ENCODE measurements at regions not wholly inside any gene's neighbourhood (a gene's known extent, or its start where the extent isn't known, plus 50 kb on each side); places are given as distances from the start of the nearest gene placed in this dataset.

- H2AFZ ChIP-seq (ENCODE audit: low read depth, low read length), result no peak overlapping the region
- no peak for FAIRE-seq
These were observed 161.5 kb downstream of the TBX15 start for GRCh38 chr1:118826669-118827068.

GRCh38 chr1:118825619-118826018 lies 162.5 kb downstream of the TBX15 start:
- Histone ChIP-seq H2AFZ (ENCODE audit: low read depth, low read length) (no peak overlapping the region), H3K4me3 (ENCODE audit: insufficient read depth, low read depth, low read length) (no peak overlapping the region), H3K27me3 (ENCODE audit: insufficient read depth, low read length) (no peaks in the 10 kb centered on the region), H3K4me1 (ENCODE audit: insufficient read depth, low read length) (no peaks in the 10 kb centered on the region), H3K79me2 (ENCODE audit: insufficient read depth, low read length) (no peaks in the 10 kb centered on the region), H4K20me1 (ENCODE audit: insufficient read depth, low read length) (no peaks in the 10 kb centered on the region), H3K4me2 (ENCODE audit: low read length) (no peak overlapping the region), H3K9ac (ENCODE audit: low read length) (no peak overlapping the region), H3K27ac (ENCODE audit: low read depth, low read length) (no peak overlapping the region), H3K36me3 (ENCODE audit: insufficient read depth, low read length) (no peaks in the 10 kb centered on the region), H3K9me3 (ENCODE audit: insufficient read depth, low read depth, low read length) (no peaks in the 10 kb centered on the region)
- H3K9me3 Mint-ChIP-seq (ENCODE audit: unreplicated experiment), result peaks cover under 1% of the 10 kb centered on the region
- H3K27ac Mint-ChIP-seq (ENCODE audit: unreplicated experiment), result no peak overlapping the region
- H3K27me3 Mint-ChIP-seq (ENCODE audit: low read depth, unreplicated experiment), result peaks cover 3% of the 10 kb centered on the region
- no peak for FAIRE-seq
- H3K36me3 Mint-ChIP-seq (ENCODE audit: low read depth, unreplicated experiment), result no peaks in the 10 kb centered on the region
- no peak overlapping the region for H3K4me3 Mint-ChIP-seq (ENCODE audit: unreplicated experiment)
- no peak for DNase-seq (ENCODE audit: low read depth)
- TF ChIP-seq CTCF (IDR thresholded peaks at IDR 0.05; ENCODE audit: insufficient read depth, low read depth, low read length), result no peak
- TF ChIP-seq EZH2 (IDR thresholded peaks at IDR 0.05; ENCODE audit: insufficient read depth, low read length), result no peak
- H3K4me1 Mint-ChIP-seq (ENCODE audit: low read depth, unreplicated experiment), result no peaks in the 10 kb centered on the region

More at GRCh38 chr1:118826669-118827068, 161.5 kb downstream of the TBX15 start:
- Mint-ChIP-seq H3K4me1 (ENCODE audit: low read depth, unreplicated experiment) (no peaks in the 10 kb centered on the region), H3K4me3 (ENCODE audit: unreplicated experiment) (no peak overlapping the region), H3K27me3 (ENCODE audit: low read depth, unreplicated experiment) (peaks cover 3% of the 10 kb centered on the region), H3K27ac (ENCODE audit: unreplicated experiment) (no peak overlapping the region), H3K36me3 (ENCODE audit: low read depth, unreplicated experiment) (no peaks in the 10 kb centered on the region), H3K9me3 (ENCODE audit: unreplicated experiment) (peaks cover 8% of the 10 kb centered on the region)
- H3K79me2 ChIP-seq (ENCODE audit: insufficient read depth, low read length), result no peaks in the 10 kb centered on the region
- no peak overlapping the region for H3K4me3 ChIP-seq (ENCODE audit: insufficient read depth, low read depth, low read length)
- H3K9ac ChIP-seq (ENCODE audit: low read length), result no peak overlapping the region
- no peak overlapping the region for H3K4me2 ChIP-seq (ENCODE audit: low read length)
- no peak overlapping the region for H3K27ac ChIP-seq (ENCODE audit: low read depth, low read length)
- no peaks in the 10 kb centered on the region for H4K20me1 ChIP-seq (ENCODE audit: insufficient read depth, low read length)
- H3K4me1 ChIP-seq (ENCODE audit: insufficient read depth, low read length), result no peaks in the 10 kb centered on the region
- no peaks in the 10 kb centered on the region for H3K27me3 ChIP-seq (ENCODE audit: insufficient read depth, low read length)
- H3K9me3 ChIP-seq (ENCODE audit: insufficient read depth, low read depth, low read length), result no peaks in the 10 kb centered on the region
- DNase-seq (ENCODE audit: low read depth), result no peak
- TF ChIP-seq CTCF (IDR thresholded peaks at IDR 0.05; ENCODE audit: insufficient read depth, low read depth, low read length) (no peak), EZH2 (IDR thresholded peaks at IDR 0.05; ENCODE audit: insufficient read depth, low read length) (no peak)
- no peaks in the 10 kb centered on the region for H3K36me3 ChIP-seq (ENCODE audit: insufficient read depth, low read length)

- Mint-ChIP-seq H3K4me1 (ENCODE audit: low read depth, unreplicated experiment) (no peaks in the 10 kb centered on the region), H3K27ac (ENCODE audit: unreplicated experiment) (no peak overlapping the region), H3K4me3 (ENCODE audit: unreplicated experiment) (no peak overlapping the region), H3K36me3 (ENCODE audit: low read depth, unreplicated experiment) (no peaks in the 10 kb centered on the region), H3K9me3 (ENCODE audit: unreplicated experiment) (no peaks in the 10 kb centered on the region), H3K27me3 (ENCODE audit: low read depth, unreplicated experiment) (no peaks in the 10 kb centered on the region)
- H3K9ac ChIP-seq (ENCODE audit: low read length), result no peak overlapping the region
- H3K4me1 ChIP-seq (ENCODE audit: insufficient read depth, low read length), result no peaks in the 10 kb centered on the region
- no peak overlapping the region for H3K4me2 ChIP-seq (ENCODE audit: low read length)
- no peak overlapping the region for H3K4me3 ChIP-seq (ENCODE audit: insufficient read depth, low read depth, low read length)
- no peaks in the 10 kb centered on the region for H3K9me3 ChIP-seq (ENCODE audit: insufficient read depth, low read depth, low read length)
- TF ChIP-seq CTCF (IDR thresholded peaks at IDR 0.05; ENCODE audit: insufficient read depth, low read depth, low read length) (no peak), EZH2 (IDR thresholded peaks at IDR 0.05; ENCODE audit: insufficient read depth, low read length) (no peak)
- H3K27me3 ChIP-seq (ENCODE audit: insufficient read depth, low read length), result no peaks in the 10 kb centered on the region
- H3K27ac ChIP-seq (ENCODE audit: low read depth, low read length), result no peak overlapping the region
- H3K79me2 ChIP-seq (ENCODE audit: insufficient read depth, low read length), result no peaks in the 10 kb centered on the region
- no peak overlapping the region for H2AFZ ChIP-seq (ENCODE audit: low read depth, low read length)
- no peaks in the 10 kb centered on the region for H4K20me1 ChIP-seq (ENCODE audit: insufficient read depth, low read length)
- no peak for DNase-seq (ENCODE audit: low read depth)
- no peaks in the 10 kb centered on the region for H3K36me3 ChIP-seq (ENCODE audit: insufficient read depth, low read length)
- FAIRE-seq, result no peak
These were observed 166.3 kb downstream of the TBX15 start for GRCh38 chr1:118821801-118822200.

Measured in astrocyte (in vitro differentiated cells and primary cell).